ENCODE measurements at regions not wholly inside any gene's neighbourhood (a gene's known extent, or its start where the extent isn't known, plus 50 kb on each side); places are given as distances from the start of the nearest gene placed in this dataset.

DNA sequence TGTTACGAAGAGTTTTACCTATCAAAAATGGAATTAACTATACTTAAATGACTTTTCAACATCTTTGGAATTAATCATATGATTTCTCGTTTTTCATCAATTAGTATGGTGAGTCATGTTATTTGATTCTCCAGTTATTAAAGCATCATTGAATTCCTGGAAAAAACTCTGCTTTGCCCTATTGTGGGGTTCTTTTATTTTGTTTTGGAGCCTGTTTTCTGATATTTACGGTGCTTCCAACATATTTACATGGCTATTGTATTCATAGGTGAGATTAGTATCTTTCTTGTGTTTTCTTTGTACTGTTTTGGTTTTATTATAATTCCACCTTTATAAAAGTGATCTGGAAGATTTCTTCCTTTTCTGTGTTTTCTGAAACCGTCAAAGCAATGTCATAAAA is 902.7 kb downstream of the TBC1D22A start:
- no peak for TF ChIP-seq CTCF (conservative IDR thresholded peaks at IDR 0.05)
- no peak overlapping the region for H3K27ac ChIP-seq

DNA sequence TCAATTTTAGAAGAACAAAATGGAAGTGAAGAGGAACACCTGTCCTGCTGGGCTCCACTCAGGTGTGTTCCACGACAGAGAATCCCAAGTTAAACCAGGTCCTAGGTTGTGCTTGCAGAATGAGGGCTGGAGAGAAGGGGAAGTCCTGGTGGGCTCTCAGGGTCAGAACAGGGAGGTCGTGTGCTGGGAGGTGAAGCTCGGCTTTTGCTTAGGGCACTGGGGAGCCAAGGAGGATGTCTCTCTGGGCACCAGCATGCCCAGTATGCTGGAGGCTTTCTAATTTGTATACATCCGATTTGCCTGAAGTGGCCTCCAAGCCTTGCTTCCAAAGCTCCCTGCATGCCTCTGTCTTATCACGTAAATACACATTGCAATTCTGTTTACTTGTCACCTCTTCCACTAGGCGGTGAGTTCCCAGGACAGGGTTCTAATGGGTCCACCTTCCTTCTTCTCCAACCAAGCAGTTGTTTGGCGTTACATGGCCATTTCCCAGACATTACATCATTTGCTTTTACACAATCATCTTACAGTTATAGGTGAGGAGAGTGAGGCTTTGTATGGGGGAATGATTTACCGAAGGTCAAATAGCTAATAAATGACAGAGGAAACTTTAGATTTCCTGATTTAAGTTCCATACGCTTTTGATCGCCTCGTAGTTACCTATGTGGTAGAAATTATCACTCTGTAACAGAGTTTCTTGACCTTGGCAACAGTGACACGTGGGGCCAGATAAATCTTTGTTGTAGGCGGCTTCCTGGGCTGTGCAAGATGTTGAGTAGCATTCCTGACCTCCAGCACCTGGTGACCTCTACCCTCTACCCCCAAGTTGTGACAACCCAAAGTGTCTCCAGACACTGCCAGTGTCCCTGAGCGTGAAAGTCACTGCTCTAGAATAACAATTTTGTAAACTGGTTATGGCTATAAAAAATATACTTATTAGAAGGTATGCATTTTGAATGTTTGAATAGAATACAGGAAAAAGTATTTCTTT is 901.5 kb downstream of the TBC1D22A start:
- TF ChIP-seq CTCF (conservative IDR thresholded peaks at IDR 0.05): no peak
- no peak overlapping the region for H3K27ac ChIP-seq

DNA sequence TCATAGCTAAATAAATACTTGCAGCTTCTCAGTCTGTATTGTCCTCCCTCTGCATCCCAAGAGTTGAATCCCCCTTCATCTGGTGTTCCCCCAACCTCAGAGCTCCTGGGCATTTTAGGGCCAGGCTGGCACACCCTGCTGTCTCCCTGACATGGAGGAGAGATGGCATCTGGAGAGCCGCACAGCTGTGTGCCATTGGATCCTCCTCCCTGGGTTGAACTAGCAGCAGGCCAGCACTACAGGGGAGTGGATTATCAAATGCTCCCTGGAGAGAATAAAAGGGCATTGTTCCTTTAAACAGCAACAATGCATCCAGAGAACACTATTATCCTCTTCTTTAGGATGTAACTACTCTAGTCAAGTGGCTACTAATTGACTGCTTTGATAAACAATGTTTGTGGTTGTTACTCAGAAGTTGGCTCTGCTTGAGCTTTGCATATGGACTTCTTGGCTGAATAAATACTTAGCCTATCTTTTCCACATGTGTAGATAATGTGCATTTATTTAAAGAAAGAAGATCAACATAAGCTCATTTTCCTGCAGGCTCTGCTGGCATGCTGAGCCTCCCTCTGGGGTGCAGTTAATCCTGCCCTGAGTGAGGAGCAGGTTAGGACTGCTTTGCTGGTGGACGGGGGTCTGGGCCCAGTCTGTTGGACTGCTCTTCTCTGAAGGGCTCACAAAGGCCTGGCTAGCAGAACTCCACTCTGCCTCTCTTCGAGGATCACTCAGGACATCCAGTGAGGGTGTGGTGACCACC is 897.2 kb downstream of the TBC1D22A start:
- TF ChIP-seq CTCF (conservative IDR thresholded peaks at IDR 0.05): no peak
- H3K27ac ChIP-seq: no peak overlapping the region

GRCh38 chr22:47658182-47658581 is 895.7 kb downstream of the TBC1D22A start:
- H3K27ac ChIP-seq: no peak overlapping the region
- no peak for TF ChIP-seq CTCF (conservative IDR thresholded peaks at IDR 0.05)

GRCh38 chr22:47657224-47657623 is 894.8 kb downstream of the TBC1D22A start:
- TF ChIP-seq CTCF (conservative IDR thresholded peaks at IDR 0.05): no peak
- H3K27ac ChIP-seq: no peak overlapping the region

DNA sequence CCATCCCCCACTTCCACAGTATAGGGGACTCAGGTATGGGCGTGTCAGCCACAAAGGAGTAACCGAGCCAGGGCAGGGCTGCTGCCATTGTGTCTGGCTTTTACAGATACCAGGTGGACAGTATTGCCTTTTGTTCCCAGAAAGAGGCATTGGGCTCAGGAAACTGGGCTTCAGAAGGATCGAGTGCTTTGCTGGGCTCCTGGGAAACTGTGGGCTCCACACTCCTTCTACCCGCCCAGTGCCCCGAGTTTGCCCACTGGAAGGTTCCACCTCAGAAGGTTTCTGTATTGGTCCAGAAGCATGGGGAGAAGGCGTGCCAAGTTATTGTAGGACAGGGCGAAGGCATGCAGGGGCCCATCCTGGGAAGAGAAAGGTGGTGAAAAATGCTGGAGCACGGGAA is 894.4 kb downstream of the TBC1D22A start:
- H3K27ac ChIP-seq: no peak overlapping the region
- TF ChIP-seq CTCF (conservative IDR thresholded peaks at IDR 0.05): no peak

DNA sequence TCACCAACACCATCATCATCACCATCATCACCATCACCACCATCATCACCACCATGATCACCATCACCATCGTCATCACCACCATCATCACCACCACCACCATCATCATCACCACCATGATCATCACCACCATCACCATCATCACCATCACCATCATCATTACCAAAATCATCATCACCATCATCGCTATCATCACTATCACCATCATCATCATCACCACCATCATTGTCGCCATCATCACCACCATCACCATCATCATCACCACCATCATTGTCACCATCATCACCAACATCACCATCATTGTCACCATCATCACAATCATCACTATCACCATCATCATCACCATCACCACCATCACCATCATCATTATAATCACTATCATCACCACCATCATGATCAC is 893.5 kb downstream of the TBC1D22A start:
- TF ChIP-seq CTCF (conservative IDR thresholded peaks at IDR 0.05): no peak
- no peak overlapping the region for H3K27ac ChIP-seq

Measured in VCaP (cell line).